Tibial artery (tissue), 4 donors: ENCODE measurements at regions not wholly inside any gene's neighbourhood (a gene's known extent, or its start where the extent isn't known, plus 50 kb on each side); places are given as distances from the start of the nearest gene placed in this dataset.

ENCODE experiments used
- DNase-seq, 2 donors: peaks; one replicate each; pipeline ENCODE4 v3.0.0-alpha.2; 2019
- H3K27ac ChIP-seq, 2 donors: fragments of 200-600 bp; sonication (generic) in 1 of 2; 1 replicate in 1 of 2; 2 replicates in 1 of 2; pipeline ENCODE4 v1.5.1; 2018 to 2019; ENCODE audit warnings: mild to moderate bottlenecking in 1 of 2
- H3K27me3 ChIP-seq, 2 donors: fragments of 200-600 bp; sonication (generic) in 1 of 2; one replicate each; pipeline versions ENCODE4 v1.5.1 to v1.6.0; 2016 to 2019
- H3K36me3 ChIP-seq, 3 donors: fragments of 200-600 bp; sonication (generic) in 2 of 3; one replicate each; pipeline ENCODE4 v1.5.1; 2016 to 2019; ENCODE audit warnings: mild to moderate bottlenecking in 2 of 3
- H3K4me1 ChIP-seq, 4 donors: fragments of 200-600 bp; sonication (generic) in 2 of 4; 1 replicate in 3 of 4; 2 replicates in 1 of 4; pipeline ENCODE4 v1.5.1; 2016 to 2019
- H3K4me3 ChIP-seq, 2 donors: fragments of 200-600 bp; sonication (generic) in 1 of 2; 1 replicate in 1 of 2; 2 replicates in 1 of 2; pipeline ENCODE4 v1.5.1; 2018 to 2019; ENCODE audit warnings: mild to moderate bottlenecking in 2 of 2
- H3K9me3 ChIP-seq, 3 donors: fragments of 200-600 bp; sonication (generic) in 1 of 3; one replicate each; pipeline ENCODE4 v1.5.1; 2016 to 2019
- CTCF ChIP-seq, 2 experiments: fragments of 200-600 bp in 1 of 2; fragments of 450-650 bp in 1 of 2; IDR thresholded peaks; one replicate each; pipeline ENCODE4 v1.5.1; 2017 to 2019; ENCODE audit warnings: antibody characterized with exemption in 2 of 2, mild to moderate bottlenecking in 1 of 2, moderate library complexity in 1 of 2
- intact Hi-C: fragments of 100-400 bp; cut with DNase I; formaldehyde crosslinking; loops from one replicate; pipeline ENCODE4 v1.15.0; 2023; ENCODE audit warnings: low total_unique reads

GRCh38 chr7:3128857-3129490, 85.3 kb upstream of the CARD11 start:
- TF ChIP-seq CTCF (IDR thresholded peaks at IDR 0.05), result no peak
- H3K27me3 ChIP-seq, result peaks cover 0 to 2% of the 10 kb centered on the region in 2 donors
- H3K4me1 ChIP-seq, result no peaks in the 10 kb centered on the region
- intact Hi-C loops, result no loop called here
- H3K9me3 ChIP-seq, result no peaks in the 10 kb centered on the region
- H3K36me3 ChIP-seq, result no peaks in the 10 kb centered on the region
- no peak overlapping the region for H3K27ac ChIP-seq
- H3K4me3 ChIP-seq, result no peak overlapping the region
- no peak for DNase-seq

GRCh38 chr7:3133811-3134385, 90.2 kb upstream of the CARD11 start:
- no peak overlapping the region for H3K4me3 ChIP-seq
- H3K27ac ChIP-seq, result no peak overlapping the region
- H3K9me3 ChIP-seq, result peaks cover 0 to 3% (median 0%) of the 10 kb centered on the region in 3 donors
- intact Hi-C loops, result no loop called here
- DNase-seq, result no peak
- no peak for TF ChIP-seq CTCF (IDR thresholded peaks at IDR 0.05)
- no peaks in the 10 kb centered on the region for H3K4me1 ChIP-seq
- no peaks in the 10 kb centered on the region for H3K36me3 ChIP-seq
- H3K27me3 ChIP-seq, result peaks cover 0 to 6% of the 10 kb centered on the region in 2 donors

- H3K27me3 ChIP-seq, result peaks cover 0 to 4% of the 10 kb centered on the region in 2 donors
- intact Hi-C loops, result no loop called here
These were observed 91.1 kb upstream of the CARD11 start for GRCh38 chr7:3134745-3135144.

GRCh38 chr7:3135626-3136025, 92.0 kb upstream of the CARD11 start:
- no peak for TF ChIP-seq CTCF (IDR thresholded peaks at IDR 0.05)
- intact Hi-C loops, result no loop called here
- peaks cover 0 to 3% (median 0%) of the 10 kb centered on the region in 3 donors for H3K9me3 ChIP-seq

More at GRCh38 chr7:3134745-3135144, 91.1 kb upstream of the CARD11 start:
- TF ChIP-seq CTCF (IDR thresholded peaks at IDR 0.05), result no peak
- peaks cover 0 to 3% (median 0%) of the 10 kb centered on the region in 3 donors for H3K9me3 ChIP-seq
- H3K4me3 ChIP-seq, result no peak overlapping the region
- no peaks in the 10 kb centered on the region for H3K36me3 ChIP-seq
- H3K27ac ChIP-seq, result no peak overlapping the region
- no peaks in the 10 kb centered on the region for H3K4me1 ChIP-seq
- no peak for DNase-seq

GRCh38 chr7:3138206-3138605, 94.5 kb upstream of the CARD11 start:
- Histone ChIP-seq H3K4me1 (no peaks in the 10 kb centered on the region), H3K27ac (no peak overlapping the region), H3K36me3 (no peaks in the 10 kb centered on the region), H3K4me3 (no peak overlapping the region), H3K9me3 (peaks cover 0 to 3% (median 0%) of the 10 kb centered on the region in 3 donors), H3K27me3 (peaks cover 0 to 4% of the 10 kb centered on the region in 2 donors)
- no peak for DNase-seq
- no peak for TF ChIP-seq CTCF (IDR thresholded peaks at IDR 0.05)
- intact Hi-C loops, result no loop called here

More at GRCh38 chr7:3135626-3136025, 92.0 kb upstream of the CARD11 start:
- Histone ChIP-seq H3K4me3 (no peak overlapping the region), H3K36me3 (no peaks in the 10 kb centered on the region), H3K27me3 (peaks cover 0 to 4% of the 10 kb centered on the region in 2 donors), H3K4me1 (no peaks in the 10 kb centered on the region), H3K27ac (no peak overlapping the region)
- no peak for DNase-seq
